ENCODE measurements at regions not wholly inside any gene's neighbourhood (a gene's known extent, or its start where the extent isn't known, plus 50 kb on each side); places are given as distances from the start of the nearest gene placed in this dataset.

GRCh38 chr3:61439122-61439458 is 122.3 kb upstream of the PTPRG start (continued):
- TF ChIP-seq SMAD4 (CRISPR knock-in tag; IDR thresholded peaks at IDR 0.05): no peak

- DNase-seq (ENCODE audit: low spot score) (no peak), ATAC-seq (no peak)
- ChIA-PET POLR2A (no interaction called here), CTCF (no interaction called here)
- TF ChIP-seq ZNF425 (CRISPR knock-in tag; conservative IDR thresholded peaks at IDR 0.05): no peak
- TF ChIP-seq KAT7 (CRISPR knock-in tag; IDR thresholded peaks at IDR 0.05; ENCODE audit: borderline replicate concordance): no peak
- TF ChIP-seq ZNF232 (CRISPR knock-in tag; IDR thresholded peaks at IDR 0.05): no peak
- no peak for TF ChIP-seq CBFB (CRISPR knock-in tag; IDR thresholded peaks at IDR 0.05; ENCODE audit: low read depth)
- TF ChIP-seq, protein P1, sequence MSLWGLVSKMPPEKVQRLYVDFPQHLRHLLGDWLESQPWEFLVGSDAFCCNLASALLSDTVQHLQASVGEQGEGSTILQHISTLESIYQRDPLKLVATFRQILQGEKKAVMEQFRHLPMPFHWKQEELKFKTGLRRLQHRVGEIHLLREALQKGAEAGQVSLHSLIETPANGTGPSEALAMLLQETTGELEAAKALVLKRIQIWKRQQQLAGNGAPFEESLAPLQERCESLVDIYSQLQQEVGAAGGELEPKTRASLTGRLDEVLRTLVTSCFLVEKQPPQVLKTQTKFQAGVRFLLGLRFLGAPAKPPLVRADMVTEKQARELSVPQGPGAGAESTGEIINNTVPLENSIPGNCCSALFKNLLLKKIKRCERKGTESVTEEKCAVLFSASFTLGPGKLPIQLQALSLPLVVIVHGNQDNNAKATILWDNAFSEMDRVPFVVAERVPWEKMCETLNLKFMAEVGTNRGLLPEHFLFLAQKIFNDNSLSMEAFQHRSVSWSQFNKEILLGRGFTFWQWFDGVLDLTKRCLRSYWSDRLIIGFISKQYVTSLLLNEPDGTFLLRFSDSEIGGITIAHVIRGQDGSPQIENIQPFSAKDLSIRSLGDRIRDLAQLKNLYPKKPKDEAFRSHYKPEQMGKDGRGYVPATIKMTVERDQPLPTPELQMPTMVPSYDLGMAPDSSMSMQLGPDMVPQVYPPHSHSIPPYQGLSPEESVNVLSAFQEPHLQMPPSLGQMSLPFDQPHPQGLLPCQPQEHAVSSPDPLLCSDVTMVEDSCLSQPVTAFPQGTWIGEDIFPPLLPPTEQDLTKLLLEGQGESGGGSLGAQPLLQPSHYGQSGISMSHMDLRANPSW (CRISPR knock-in tag; conservative IDR thresholded peaks at IDR 0.05; ENCODE audit: low read depth): no peak
- no peak for TF ChIP-seq ETV6 (CRISPR knock-in tag; IDR thresholded peaks at IDR 0.05)
- no peak for TF ChIP-seq ZNF121 (CRISPR knock-in tag; IDR thresholded peaks at IDR 0.05)
- TF ChIP-seq GABPB1 (CRISPR knock-in tag; IDR thresholded peaks at IDR 0.05): no peak
- TF ChIP-seq PRRX2 (CRISPR knock-in tag; IDR thresholded peaks at IDR 0.05): no peak
- no peak for TF ChIP-seq PREB (CRISPR knock-in tag; IDR thresholded peaks at IDR 0.05; ENCODE audit: borderline replicate concordance)
- no peak for TF ChIP-seq MAX (CRISPR knock-in tag; IDR thresholded peaks at IDR 0.05)
- TF ChIP-seq, protein P2, sequence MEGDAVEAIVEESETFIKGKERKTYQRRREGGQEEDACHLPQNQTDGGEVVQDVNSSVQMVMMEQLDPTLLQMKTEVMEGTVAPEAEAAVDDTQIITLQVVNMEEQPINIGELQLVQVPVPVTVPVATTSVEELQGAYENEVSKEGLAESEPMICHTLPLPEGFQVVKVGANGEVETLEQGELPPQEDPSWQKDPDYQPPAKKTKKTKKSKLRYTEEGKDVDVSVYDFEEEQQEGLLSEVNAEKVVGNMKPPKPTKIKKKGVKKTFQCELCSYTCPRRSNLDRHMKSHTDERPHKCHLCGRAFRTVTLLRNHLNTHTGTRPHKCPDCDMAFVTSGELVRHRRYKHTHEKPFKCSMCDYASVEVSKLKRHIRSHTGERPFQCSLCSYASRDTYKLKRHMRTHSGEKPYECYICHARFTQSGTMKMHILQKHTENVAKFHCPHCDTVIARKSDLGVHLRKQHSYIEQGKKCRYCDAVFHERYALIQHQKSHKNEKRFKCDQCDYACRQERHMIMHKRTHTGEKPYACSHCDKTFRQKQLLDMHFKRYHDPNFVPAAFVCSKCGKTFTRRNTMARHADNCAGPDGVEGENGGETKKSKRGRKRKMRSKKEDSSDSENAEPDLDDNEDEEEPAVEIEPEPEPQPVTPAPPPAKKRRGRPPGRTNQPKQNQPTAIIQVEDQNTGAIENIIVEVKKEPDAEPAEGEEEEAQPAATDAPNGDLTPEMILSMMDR (IDR thresholded peaks at IDR 0.05): no peak
- TF ChIP-seq, protein P3, sequence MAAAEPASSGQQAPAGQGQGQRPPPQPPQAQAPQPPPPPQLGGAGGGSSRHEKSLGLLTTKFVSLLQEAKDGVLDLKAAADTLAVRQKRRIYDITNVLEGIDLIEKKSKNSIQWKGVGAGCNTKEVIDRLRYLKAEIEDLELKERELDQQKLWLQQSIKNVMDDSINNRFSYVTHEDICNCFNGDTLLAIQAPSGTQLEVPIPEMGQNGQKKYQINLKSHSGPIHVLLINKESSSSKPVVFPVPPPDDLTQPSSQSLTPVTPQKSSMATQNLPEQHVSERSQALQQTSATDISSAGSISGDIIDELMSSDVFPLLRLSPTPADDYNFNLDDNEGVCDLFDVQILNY (CRISPR knock-in tag; IDR thresholded peaks at IDR 0.05): no peak
- no peak for TF ChIP-seq SMAD4 (CRISPR knock-in tag; IDR thresholded peaks at IDR 0.05)
- no peak for TF ChIP-seq ZBTB43 (CRISPR knock-in tag; IDR thresholded peaks at IDR 0.05)
- no peak overlapping the region for H3K4me3 Mint-ChIP-seq
- H3K36me3 Mint-ChIP-seq: no peaks in the 10 kb centered on the region
- H3K9me3 Mint-ChIP-seq: peaks cover 5% of the 10 kb centered on the region; the same call in 1 of the 2 replicates
- no peak overlapping the region for H3K27ac Mint-ChIP-seq
- peaks cover 5% of the 10 kb centered on the region for H3K27me3 Mint-ChIP-seq (ENCODE audit: low read depth)
- no peaks in the 10 kb centered on the region for H3K4me1 Mint-ChIP-seq
These were observed 118.7 kb upstream of the PTPRG start for GRCh38 chr3:61442696-61443095.
